A673 (cell line): ENCODE measurements at regions not wholly inside any gene's neighbourhood (a gene's known extent, or its start where the extent isn't known, plus 50 kb on each side); places are given as distances from the start of the nearest gene placed in this dataset.

Source experiments
- BruUV-seq: library from RNA; stranded (reverse); fragments of 400-500 nt; replicated peaks from 2 replicates; lab custom pipeline; 2021; lab: Mats Ljungman, UMichigan
- CTCF ChIA-PET: fragments of 300-600 bp; sonication (Branson Sonifier 250); formaldehyde crosslinking; loops from one replicate; lab custom pipeline; 2022; ENCODE audit warnings: antibody characterized with exemption; lab: Charles Lee
- POLR2A ChIA-PET: fragments of 300-600 bp; sonication (Branson Sonifier 250); formaldehyde crosslinking; loops from one replicate; lab custom pipeline; 2022; ENCODE audit warnings: antibody characterized with exemption; ENCODE audit not compliant: low non-redundant PET; lab: Charles Lee
- DNase-seq: peaks from one replicate; pipeline ENCODE4 v3.0.0-alpha.2; 2015; ENCODE audit warnings: low spot score
- H3K27ac ChIP-seq: fragments of 200-600 bp; sonication (generic); 2 replicates; pipeline ENCODE4 v1.5.1; 2016; ENCODE audit warnings: mixed run types, low read depth, mild to moderate bottlenecking, mixed read lengths, antibody characterized with exemption, low read length; ENCODE audit not compliant: poor library complexity, severe bottlenecking
- H3K27me3 ChIP-seq: fragments of 200-600 bp; sonication (generic); replicated peaks from 2 replicates; pipeline ENCODE4 v1.6.1; 2017; ENCODE audit warnings: mixed run types, low read depth, mild to moderate bottlenecking, mixed read lengths, antibody characterized with exemption, low read length; ENCODE audit not compliant: insufficient read depth, poor library complexity
- H3K36me3 ChIP-seq: fragments of 200-600 bp; sonication (generic); 2 replicates; pipeline ENCODE4 v1.6.1; 2016; ENCODE audit warnings: mixed run types, mild to moderate bottlenecking, mixed read lengths, antibody characterized with exemption, low read length; ENCODE audit not compliant: insufficient read depth, poor library complexity, severe bottlenecking
- H3K4me1 ChIP-seq: fragments of 200-600 bp; sonication (generic); 2 replicates; pipeline ENCODE4 v1.6.1; 2017; ENCODE audit warnings: mixed run types, mild to moderate bottlenecking, mixed read lengths, antibody characterized with exemption, low read length; ENCODE audit not compliant: insufficient read depth, poor library complexity, severe bottlenecking
- H3K4me3 ChIP-seq: fragments of 200-600 bp; sonication (generic); 2 replicates; pipeline ENCODE4 v1.5.1; 2016; ENCODE audit warnings: low read depth, mixed run types, mild to moderate bottlenecking, mixed read lengths, low read length; ENCODE audit not compliant: poor library complexity, severe bottlenecking
- H3K9me3 ChIP-seq: fragments of 200-600 bp; sonication (generic); 2 replicates; pipeline ENCODE4 v1.6.1; 2016; ENCODE audit warnings: mixed run types, low read depth, mild to moderate bottlenecking, mixed read lengths, antibody characterized with exemption, low read length; ENCODE audit not compliant: poor library complexity, severe bottlenecking
- CTCF ChIP-seq: fragments of 300-800, 200-600 bp; sonication (generic); conservative IDR thresholded peaks from 2 replicates; pipeline ENCODE4 v1.5.1; 2017; ENCODE audit warnings: low read depth, mild to moderate bottlenecking, antibody characterized with exemption, low read length, moderate library complexity, mixed read lengths
- EZH2 ChIP-seq: fragments of 200-600 bp; sonication (generic); IDR thresholded peaks from 2 replicates; pipeline ENCODE4 v1.6.1; 2017; ENCODE audit warnings: borderline replicate concordance, low read depth, mild to moderate bottlenecking, mixed read lengths, antibody characterized with exemption, low read length; ENCODE audit not compliant: poor library complexity, severe bottlenecking
- intact Hi-C: fragments of 100-400 bp; cut with micrococcal nuclease; formaldehyde crosslinking; loops from one replicate; pipeline ENCODE4 v1.10.0; 2022; ENCODE audit not compliant: unreplicated experiment

DNA sequence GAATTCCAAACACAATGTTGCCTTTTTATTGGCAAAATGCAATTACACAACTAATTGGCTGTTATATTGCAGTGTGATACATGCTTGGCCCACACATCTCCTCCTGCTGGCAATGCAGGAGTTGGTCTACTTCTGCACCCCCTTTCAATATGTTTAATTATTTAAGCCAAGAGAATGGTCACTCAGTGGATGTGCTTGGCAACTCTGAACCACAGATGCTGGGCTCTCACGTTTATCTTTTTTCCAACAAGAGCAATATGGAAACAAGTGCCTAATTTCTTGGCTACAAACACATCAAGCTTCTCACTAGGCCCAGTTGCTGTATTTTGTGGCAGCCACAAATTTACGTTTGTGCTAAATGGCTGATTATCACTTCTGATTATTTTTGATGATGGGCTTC, 1149.2 kb upstream of the CELF2 start:
- BruUV-seq, result no TSS peak
- ChIA-PET CTCF (no interaction called here), POLR2A (no interaction called here)
- Histone ChIP-seq H3K36me3 (no peaks in the 10 kb centered on the region), H3K27me3 (no peaks in the 10 kb centered on the region), H3K9me3 (peaks cover 19% of the 10 kb centered on the region), H3K4me1 (no peaks in the 10 kb centered on the region), H3K4me3 (no peak overlapping the region), H3K27ac (no peak overlapping the region)
- TF ChIP-seq EZH2, result no peak
- TF ChIP-seq CTCF, result no peak
- intact Hi-C loops, result no loop called here
- DNase-seq, result no peak

- Histone ChIP-seq H3K4me3 (no peak overlapping the region), H3K4me1 (no peaks in the 10 kb centered on the region), H3K9me3 (peaks cover 15% of the 10 kb centered on the region), H3K27ac (no peak overlapping the region), H3K27me3 (no peaks in the 10 kb centered on the region), H3K36me3 (no peaks in the 10 kb centered on the region)
- ChIA-PET POLR2A (no interaction called here), CTCF (no interaction called here)
- no TSS peak for BruUV-seq
- TF ChIP-seq EZH2, result no peak
- TF ChIP-seq CTCF, result no peak
- DNase-seq, result no peak
- intact Hi-C loops, result no loop called here
Observed at GRCh38 chr10:9869205-9869604, 1148.5 kb upstream of the CELF2 start.

DNA sequence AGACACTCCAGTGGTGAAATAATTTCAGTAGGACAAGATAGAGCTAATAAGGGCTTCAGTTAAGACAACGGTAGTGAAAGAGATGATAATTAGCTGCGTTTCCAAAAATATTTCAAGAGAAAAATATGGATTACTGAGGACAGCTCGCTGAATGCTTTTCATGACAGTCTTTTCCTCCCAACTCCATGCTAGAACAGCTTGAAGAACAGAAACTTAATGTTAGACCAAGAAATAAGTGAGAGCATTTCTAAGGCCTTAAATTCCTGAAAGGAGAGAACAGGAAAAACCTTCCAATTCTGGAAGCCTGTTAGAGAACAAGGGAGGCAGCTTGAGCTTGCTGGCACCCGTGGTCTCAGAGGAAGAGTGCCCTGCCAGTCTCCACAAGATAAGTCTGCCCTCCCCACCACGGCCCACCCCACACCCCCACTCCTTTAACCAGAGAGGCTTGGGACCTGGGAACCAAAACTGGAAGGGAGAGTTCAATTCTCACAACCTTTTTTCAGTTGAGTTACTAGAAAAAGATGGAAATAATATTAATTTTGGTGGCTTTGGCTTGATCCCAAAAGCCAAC, 1148.0 kb upstream of the CELF2 start:
- H3K9me3 ChIP-seq, result peaks cover 14% of the 10 kb centered on the region
- no peaks in the 10 kb centered on the region for H3K36me3 ChIP-seq
- ChIA-PET CTCF (no interaction called here), POLR2A (no interaction called here)
- intact Hi-C loops, result no loop called here
- no peaks in the 10 kb centered on the region for H3K4me1 ChIP-seq
- H3K27ac ChIP-seq, result no peak overlapping the region
- TF ChIP-seq EZH2 (no peak), CTCF (no peak)
- no peak overlapping the region for H3K4me3 ChIP-seq
- H3K27me3 ChIP-seq, result no peaks in the 10 kb centered on the region
- no TSS peak for BruUV-seq
- no peak for DNase-seq
